ENCODE measurements at regions not wholly inside any gene's neighbourhood (a gene's known extent, or its start where the extent isn't known, plus 50 kb on each side); places are given as distances from the start of the nearest gene placed in this dataset.

DNA sequence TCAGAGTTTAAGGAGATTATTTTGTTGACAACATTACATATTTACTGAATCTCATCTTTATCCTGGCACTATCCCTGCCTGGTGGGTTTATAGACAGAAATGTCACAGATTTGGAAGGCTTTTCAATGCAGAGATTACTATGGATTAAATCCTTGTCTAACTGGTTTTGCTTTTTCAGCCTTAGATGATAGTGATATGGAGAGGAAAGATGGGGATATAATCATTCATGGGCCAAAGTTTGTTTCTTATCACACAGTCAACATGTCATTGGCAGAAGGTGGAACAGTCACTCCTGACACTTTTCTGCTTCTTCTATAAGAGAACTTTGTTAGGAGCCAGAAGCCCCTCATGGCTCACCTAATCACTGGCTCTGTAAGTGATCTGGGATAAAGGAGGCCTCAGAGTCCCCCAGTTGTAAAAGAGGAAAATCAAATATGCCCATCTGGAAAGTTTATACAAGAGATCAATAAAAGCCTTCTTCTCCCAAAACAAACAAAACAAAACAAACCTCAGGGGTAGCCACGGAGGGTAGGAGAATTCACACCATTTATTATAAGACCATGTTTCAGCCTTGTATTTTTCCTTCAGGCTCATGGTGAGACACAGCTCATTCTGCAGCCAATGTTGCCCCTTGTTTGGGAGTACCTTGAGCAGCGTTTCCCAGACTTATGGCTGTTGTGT, 101.2 kb downstream of the PCSK1 start:
- no peak for TF ChIP-seq POLR2A (IDR thresholded peaks at IDR 0.05)
- TF ChIP-seq EP300 (IDR thresholded peaks at IDR 0.05), result no peak

Measured in tibial nerve (tissue), 3 donors.